ENCODE measurements at regions not wholly inside any gene's neighbourhood (a gene's known extent, or its start where the extent isn't known, plus 50 kb on each side); places are given as distances from the start of the nearest gene placed in this dataset.

DNA sequence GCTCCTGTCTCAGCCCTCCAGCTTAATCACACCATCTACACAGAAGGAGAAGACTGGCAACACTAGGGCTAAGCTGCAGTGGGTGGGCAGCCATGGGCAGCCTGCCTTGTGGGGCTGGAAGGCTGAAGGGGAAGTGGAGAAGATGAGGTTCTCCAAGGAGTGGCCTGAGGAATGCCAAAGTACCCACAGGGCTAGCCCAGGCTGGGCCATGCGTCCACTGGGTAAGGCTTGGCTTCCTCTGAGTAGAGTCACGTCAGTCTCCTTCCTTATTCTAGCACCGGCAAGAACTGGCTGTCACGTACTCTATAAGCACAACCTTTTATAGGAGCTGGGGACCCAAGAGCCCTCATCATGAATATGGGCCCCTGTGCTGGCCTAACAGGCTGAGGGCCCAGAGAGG, 110.6 kb upstream of the SIRPA start:
- TF ChIP-seq, protein P1, sequence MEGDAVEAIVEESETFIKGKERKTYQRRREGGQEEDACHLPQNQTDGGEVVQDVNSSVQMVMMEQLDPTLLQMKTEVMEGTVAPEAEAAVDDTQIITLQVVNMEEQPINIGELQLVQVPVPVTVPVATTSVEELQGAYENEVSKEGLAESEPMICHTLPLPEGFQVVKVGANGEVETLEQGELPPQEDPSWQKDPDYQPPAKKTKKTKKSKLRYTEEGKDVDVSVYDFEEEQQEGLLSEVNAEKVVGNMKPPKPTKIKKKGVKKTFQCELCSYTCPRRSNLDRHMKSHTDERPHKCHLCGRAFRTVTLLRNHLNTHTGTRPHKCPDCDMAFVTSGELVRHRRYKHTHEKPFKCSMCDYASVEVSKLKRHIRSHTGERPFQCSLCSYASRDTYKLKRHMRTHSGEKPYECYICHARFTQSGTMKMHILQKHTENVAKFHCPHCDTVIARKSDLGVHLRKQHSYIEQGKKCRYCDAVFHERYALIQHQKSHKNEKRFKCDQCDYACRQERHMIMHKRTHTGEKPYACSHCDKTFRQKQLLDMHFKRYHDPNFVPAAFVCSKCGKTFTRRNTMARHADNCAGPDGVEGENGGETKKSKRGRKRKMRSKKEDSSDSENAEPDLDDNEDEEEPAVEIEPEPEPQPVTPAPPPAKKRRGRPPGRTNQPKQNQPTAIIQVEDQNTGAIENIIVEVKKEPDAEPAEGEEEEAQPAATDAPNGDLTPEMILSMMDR (IDR thresholded peaks at IDR 0.05): no peak
- TF ChIP-seq POLR2A (IDR thresholded peaks at IDR 0.05): no peak
- TF ChIP-seq POLR2AphosphoS5 (IDR thresholded peaks at IDR 0.05): no peak

All from prostate gland (tissue), 2 donors.